ENCODE measurements at regions not wholly inside any gene's neighbourhood (a gene's known extent, or its start where the extent isn't known, plus 50 kb on each side); places are given as distances from the start of the nearest gene placed in this dataset.
"Not testable (repeated sequence)": the region's sequence is repeated elsewhere in the genome, so short reads cannot be mapped to it uniquely, and the experiment has no call there.

GRCh38 chr18:15315301-15315700 is 567.3 kb downstream of the ANKRD30B start:
- DNase-seq (ENCODE audit: low spot score); intact Hi-C loops (cut with DNase I): not testable (repeated sequence)

- DNase-seq (ENCODE audit: low spot score); intact Hi-C loops (cut with DNase I): not testable (repeated sequence)
These were observed 570.7 kb downstream of the ANKRD30B start for GRCh38 chr18:15318655-15319054.

- intact Hi-C loops (cut with DNase I) = not testable (repeated sequence)
These were observed 581.7 kb downstream of the ANKRD30B start for GRCh38 chr18:15329713-15330112.

GRCh38 chr18:15330149-15330548 is 582.2 kb downstream of the ANKRD30B start:
- intact Hi-C loops (cut with DNase I) = not testable (repeated sequence)
- DNase-seq (ENCODE audit: low spot score) = peak; percentile 34

More at GRCh38 chr18:15329713-15330112, 581.7 kb downstream of the ANKRD30B start:
- peak; percentile 55 for DNase-seq (ENCODE audit: low spot score)

- peak; percentile 70 for DNase-seq (ENCODE audit: low spot score)
- intact Hi-C loops (cut with DNase I) = not testable (repeated sequence)
These were observed 582.6 kb downstream of the ANKRD30B start for GRCh38 chr18:15330600-15330999.

- intact Hi-C loops (cut with DNase I); DNase-seq (ENCODE audit: low spot score): not testable (repeated sequence)
These were observed 627.7 kb downstream of the ANKRD30B start for GRCh38 chr18:15375671-15376070.

- intact Hi-C loops (cut with DNase I); DNase-seq (ENCODE audit: low spot score): not testable (repeated sequence)
These were observed 659.9 kb downstream of the ANKRD30B start for GRCh38 chr18:15407874-15408273.

Measured in posterior vena cava (tissue), 2 donors.